Neuronal stem cell (in vitro differentiated cells): ENCODE measurements at regions not wholly inside any gene's neighbourhood (a gene's known extent, or its start where the extent isn't known, plus 50 kb on each side); places are given as distances from the start of the nearest gene placed in this dataset.
A peak's percentile ranks its signal among the peaks of the same experiment; 100 is the strongest.

Experiments used
- DNase-seq: peaks from one replicate; pipeline ENCODE4 v3.0.0-alpha.2; 2013; ENCODE audit warnings: low spot score
- H2AFZ ChIP-seq: one replicate; pipeline ENCODE4 v1.6.1; 2013; ENCODE audit warnings: mild to moderate bottlenecking, low read length, inconsistent platforms
- H2AK5ac ChIP-seq: 2 replicates; pipeline ENCODE4 v1.6.1; 2013; ENCODE audit warnings: low read depth, mild to moderate bottlenecking, inconsistent platforms, low read length, moderate library complexity, mixed read lengths
- H2BK120ac ChIP-seq: 2 replicates; pipeline ENCODE4 v1.6.1; 2013; ENCODE audit warnings: low read depth, mild to moderate bottlenecking, inconsistent platforms, low read length, moderate library complexity, mixed read lengths
- H2BK12ac ChIP-seq: one replicate; pipeline ENCODE4 v1.6.1; 2013; ENCODE audit warnings: low read length, inconsistent platforms
- H2BK15ac ChIP-seq: 2 replicates; pipeline ENCODE4 v1.6.1; 2013; ENCODE audit warnings: mild to moderate bottlenecking, low read length, inconsistent platforms, mixed read lengths
- H2BK5ac ChIP-seq: one replicate; pipeline ENCODE4 v1.6.1; 2013; ENCODE audit warnings: inconsistent platforms, mild to moderate bottlenecking, low read length, moderate library complexity
- H3K14ac ChIP-seq: one replicate; pipeline ENCODE4 v1.6.1; 2013; ENCODE audit warnings: low read length, inconsistent platforms
- H3K18ac ChIP-seq: 2 replicates; pipeline ENCODE4 v1.6.1; 2013; ENCODE audit warnings: low read length, inconsistent platforms
- H3K23ac ChIP-seq: 2 replicates; pipeline ENCODE4 v1.6.1; 2013; ENCODE audit warnings: low read depth, mild to moderate bottlenecking, mixed read lengths, low read length, inconsistent platforms; ENCODE audit not compliant: poor library complexity
- H3K27ac ChIP-seq: replicated peaks from 3 replicates; pipeline ENCODE4 v1.5.1; 2013; ENCODE audit warnings: low read length, inconsistent platforms
- H3K27me3 ChIP-seq, 3 experiments: 2 replicates each; pipeline ENCODE4 v1.6.1; 2013; ENCODE audit warnings: low read length in 3 of 3, mild to moderate bottlenecking in 2 of 3, inconsistent platforms in 1 of 3, low read depth in 1 of 3, mixed read lengths in 1 of 3, moderate library complexity in 1 of 3; ENCODE audit not compliant: control insufficient read depth in 3 of 3, insufficient read depth in 3 of 3
- H3K36me3 ChIP-seq, 2 donors: replicated peaks in 1 of 2; 2 replicates each; pipeline ENCODE4 v1.6.1; 2013; ENCODE audit warnings: low read length in 2 of 2; ENCODE audit not compliant: control insufficient read depth in 2 of 2, insufficient read depth in 2 of 2
- H3K4ac ChIP-seq: 2 replicates; pipeline ENCODE4 v1.6.1; 2013; ENCODE audit warnings: inconsistent platforms, mild to moderate bottlenecking, low read length, moderate library complexity
- H3K4me1 ChIP-seq, 2 donors: 1 replicate in 1 of 2; 2 replicates in 1 of 2; pipeline ENCODE4 v1.6.1; 2013; ENCODE audit warnings: low read length in 2 of 2, low read depth in 1 of 2; ENCODE audit not compliant: control insufficient read depth in 2 of 2, insufficient read depth in 1 of 2
- H3K4me2 ChIP-seq: one replicate; pipeline ENCODE4 v1.6.1; 2013; ENCODE audit warnings: mild to moderate bottlenecking, low read length, inconsistent platforms; ENCODE audit not compliant: insufficient read depth, poor library complexity, severe bottlenecking
- H3K4me3 ChIP-seq, 2 donors: 2 replicates each; pipeline ENCODE4 v1.5.1; 2013; ENCODE audit warnings: low read length in 2 of 2, mild to moderate bottlenecking in 2 of 2, inconsistent platforms in 1 of 2, moderate library complexity in 1 of 2
- H3K79me1 ChIP-seq: one replicate; pipeline ENCODE4 v1.6.1; 2013; ENCODE audit warnings: low read depth, mild to moderate bottlenecking, inconsistent platforms, low read length, moderate library complexity
- H3K9ac ChIP-seq: one replicate; pipeline ENCODE4 v1.6.1; 2013; ENCODE audit warnings: mild to moderate bottlenecking, low read depth, low read length, inconsistent platforms; ENCODE audit not compliant: poor library complexity
- H3K9me3 ChIP-seq, 2 donors: replicated peaks in 1 of 2; 2 replicates each; pipeline versions ENCODE3 to v1.6.1; 2013; ENCODE audit warnings: low read length in 2 of 2, mild to moderate bottlenecking in 2 of 2, inconsistent platforms in 1 of 2, low read depth in 1 of 2, mixed read lengths in 1 of 2, moderate library complexity in 1 of 2; ENCODE audit not compliant: control insufficient read depth in 2 of 2, insufficient read depth in 1 of 2
- H4K8ac ChIP-seq: one replicate; pipeline ENCODE4 v1.6.1; 2013; ENCODE audit warnings: low read depth, mild to moderate bottlenecking, inconsistent platforms, low read length, moderate library complexity
- H4K91ac ChIP-seq: one replicate; pipeline ENCODE4 v1.6.1; 2013; ENCODE audit warnings: low read length, low read depth, mild to moderate bottlenecking, inconsistent platforms; ENCODE audit not compliant: poor library complexity
- WGBS, 2 donors: extraction: QIAGEN DNeasy Blood & Tissue Kit; methylation state at CpG; one replicate each; pipeline ENCODE4 v1.1.7; 2013; ENCODE audit warnings: missing lambda C conversion rate in 2 of 2, mixed read lengths in 1 of 2; ENCODE audit not compliant: insufficient read length in 2 of 2, insufficient replicate concordance in 1 of 2; ENCODE audit errors: extremely low coverage in 2 of 2; 5-methylcytosine and 5-hydroxymethylcytosine counted together

GRCh38 chr15:69848551-69849231, 249.0 kb downstream of the TLE3 start:
- H3K4me1 ChIP-seq, result peaks cover 4 to 15% of the 10 kb centered on the region in 2 donors
- no peak overlapping the region for H3K27ac ChIP-seq
- no peak for DNase-seq

GRCh38 chr15:69849232-69849610, 248.5 kb downstream of the TLE3 start:
- H2BK15ac ChIP-seq, result no peak overlapping the region

More at GRCh38 chr15:69848551-69849231, 249.0 kb downstream of the TLE3 start:
- no peak overlapping the region for H3K9ac ChIP-seq
- H3K14ac ChIP-seq, result no peak overlapping the region
- peaks cover 0 to 4% (median 0%) of the 10 kb centered on the region in 3 experiments for H3K27me3 ChIP-seq
- H4K91ac ChIP-seq, result no peak overlapping the region
- no peaks in the 10 kb centered on the region for H3K36me3 ChIP-seq
- no CpG with 5 or more reads among the region's 4 CpGs for WGBS, 2 donors
- H3K4me2 ChIP-seq, result no peak overlapping the region
- H3K4me3 ChIP-seq, result no peak overlapping the region
- no peak overlapping the region for H2AFZ ChIP-seq
- H4K8ac ChIP-seq, result no peak overlapping the region
- H3K18ac ChIP-seq, result no peak overlapping the region
- H2BK5ac ChIP-seq, result no peak overlapping the region
- no peaks in the 10 kb centered on the region for H3K79me1 ChIP-seq
- H3K23ac ChIP-seq, result no peak overlapping the region
- no peak overlapping the region for H2BK15ac ChIP-seq
- H2BK12ac ChIP-seq, result no peak overlapping the region
- H2AK5ac ChIP-seq, result no peak overlapping the region
- no peaks in the 10 kb centered on the region for H3K9me3 ChIP-seq
- H2BK120ac ChIP-seq, result no peak overlapping the region
- H3K4ac ChIP-seq, result no peak overlapping the region

GRCh38 chr15:69852482-69852881, 245.2 kb downstream of the TLE3 start:
- Histone ChIP-seq H3K27ac (no peak overlapping the region), H3K4me1 (peaks cover 6 to 25% of the 10 kb centered on the region in 2 donors)

More at GRCh38 chr15:69849232-69849610, 248.5 kb downstream of the TLE3 start:
- H2BK120ac ChIP-seq, result no peak overlapping the region
- H3K18ac ChIP-seq, result no peak overlapping the region
- H3K4me1 ChIP-seq, result peaks cover 6 to 15% of the 10 kb centered on the region in 2 donors
- H2BK5ac ChIP-seq, result no peak overlapping the region
- H3K9me3 ChIP-seq, result no peaks in the 10 kb centered on the region
- no peak overlapping the region for H4K91ac ChIP-seq
- H2AK5ac ChIP-seq, result no peak overlapping the region
- no peak overlapping the region for H3K4me2 ChIP-seq
- H4K8ac ChIP-seq, result no peak overlapping the region
- H3K4ac ChIP-seq, result no peak overlapping the region
- H3K36me3 ChIP-seq, result no peaks in the 10 kb centered on the region
- H3K9ac ChIP-seq, result no peak overlapping the region
- H3K27ac ChIP-seq, result no peak overlapping the region
- WGBS, 2 donors, result no CpG with 5 or more reads among the region's 4 CpGs
- no peak overlapping the region for H2BK12ac ChIP-seq
- H3K27me3 ChIP-seq, result peaks cover 0 to 6% (median 0%) of the 10 kb centered on the region in 3 experiments
- DNase-seq, result no peak
- no peak overlapping the region for H3K23ac ChIP-seq
- H3K14ac ChIP-seq, result no peak overlapping the region
- no peak overlapping the region for H2AFZ ChIP-seq
- no peaks in the 10 kb centered on the region for H3K79me1 ChIP-seq
- H3K4me3 ChIP-seq, result no peak overlapping the region

GRCh38 chr15:69852916-69853315, 244.8 kb downstream of the TLE3 start:
- Histone ChIP-seq H3K36me3 (no peaks in the 10 kb centered on the region), H3K14ac (no peak overlapping the region), H4K8ac (no peak overlapping the region), H3K79me1 (no peaks in the 10 kb centered on the region), H2AFZ (no peak overlapping the region), H2BK15ac (no peak overlapping the region), H3K27ac (no peak overlapping the region), H3K4me3 (no peak overlapping the region), H2BK12ac (no peak overlapping the region), H3K4me2 (no peak overlapping the region), H3K27me3 (peaks cover 0 to 23% (median 0%) of the 10 kb centered on the region in 3 experiments), H2BK5ac (no peak overlapping the region), H3K18ac (no peak overlapping the region), H3K9me3 (no peaks in the 10 kb centered on the region), H2BK120ac (no peak overlapping the region), H2AK5ac (no peak overlapping the region), H3K23ac (no peak overlapping the region), H3K4me1 (peaks cover 6 to 25% of the 10 kb centered on the region in 2 donors), H3K4ac (no peak overlapping the region), H3K9ac (no peak overlapping the region), H4K91ac (no peak overlapping the region)
- DNase-seq, result no peak
- no CpG with 5 or more reads among the region's 4 CpGs for WGBS, 2 donors

More at GRCh38 chr15:69852482-69852881, 245.2 kb downstream of the TLE3 start:
- H2BK12ac ChIP-seq, result no peak overlapping the region
- H2AFZ ChIP-seq, result no peak overlapping the region
- no peaks in the 10 kb centered on the region for H3K36me3 ChIP-seq
- H4K91ac ChIP-seq, result no peak overlapping the region
- H3K18ac ChIP-seq, result peak overlapping the region; percentile 15
- no peak overlapping the region for H4K8ac ChIP-seq
- no peak overlapping the region for H3K4ac ChIP-seq
- no peak overlapping the region for H2BK5ac ChIP-seq
- no peak overlapping the region for H3K4me2 ChIP-seq
- H2BK15ac ChIP-seq, result no peak overlapping the region
- H3K9me3 ChIP-seq, result no peaks in the 10 kb centered on the region
- H2AK5ac ChIP-seq, result no peak overlapping the region
- DNase-seq, result no peak
- no peak overlapping the region for H3K4me3 ChIP-seq
- peaks cover 0 to 23% (median 0%) of the 10 kb centered on the region in 3 experiments for H3K27me3 ChIP-seq
- H3K14ac ChIP-seq, result no peak overlapping the region
- no peak overlapping the region for H3K9ac ChIP-seq
- H3K79me1 ChIP-seq, result no peaks in the 10 kb centered on the region
- H3K23ac ChIP-seq, result no peak overlapping the region
- no peak overlapping the region for H2BK120ac ChIP-seq
- no CpG with 5 or more reads among the region's 3 CpGs for WGBS, 2 donors
